ENCODE measurements at regions not wholly inside any gene's neighbourhood (a gene's known extent, or its start where the extent isn't known, plus 50 kb on each side); places are given as distances from the start of the nearest gene placed in this dataset.

DNA sequence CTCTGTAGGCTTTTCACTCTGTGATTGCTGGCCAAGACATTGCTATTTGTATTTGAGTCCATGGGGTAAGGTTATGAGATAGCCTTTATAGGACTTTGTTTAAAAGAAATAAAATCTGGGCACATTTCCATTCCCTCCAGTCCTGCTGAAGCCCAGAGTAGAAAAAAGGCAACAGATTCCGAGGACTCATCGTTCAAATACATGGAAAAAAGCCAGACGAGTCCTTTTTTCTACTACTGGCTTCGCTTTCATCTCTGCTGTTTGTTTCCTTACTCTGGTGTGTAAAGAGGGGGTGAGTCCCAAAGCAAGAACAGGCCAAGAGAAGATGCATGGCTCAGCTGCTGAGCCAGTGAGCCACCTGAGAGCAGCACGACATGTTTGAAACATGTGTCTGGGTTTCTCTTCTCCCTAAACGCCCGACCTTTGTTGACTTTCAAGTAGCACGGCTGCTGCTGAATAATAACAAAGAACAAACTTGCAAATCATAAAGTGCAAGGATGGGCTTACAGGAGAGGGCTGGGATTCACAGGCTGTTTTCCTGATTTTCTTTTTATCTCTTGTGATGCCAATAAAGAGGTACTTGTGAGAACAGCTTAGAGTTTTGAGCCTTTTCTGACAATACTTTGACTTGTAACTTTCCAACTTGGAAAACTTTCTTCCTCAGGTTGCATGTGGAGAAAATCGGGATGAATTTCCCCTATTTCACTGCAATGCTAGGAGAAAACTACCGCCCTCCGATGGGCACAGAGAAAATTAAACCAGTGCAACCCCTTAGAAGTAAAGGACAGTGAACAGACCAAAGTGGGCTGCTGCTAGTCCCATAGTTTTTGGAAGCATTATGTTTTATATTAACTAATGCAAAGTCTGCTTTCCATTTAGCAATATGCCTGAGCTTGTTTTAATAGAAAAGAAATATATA is 195.2 kb upstream of the RAG2 start:
- H3K9me3 Mint-ChIP-seq = no peaks in the 10 kb centered on the region
- peaks cover 4% of the 10 kb centered on the region for H3K27me3 Mint-ChIP-seq (ENCODE audit: low read depth, poor library complexity)
- no peaks in the 10 kb centered on the region for H3K36me3 Mint-ChIP-seq (ENCODE audit: low read depth)
- peak; percentile 7 for DNase-seq
- H3K4me3 Mint-ChIP-seq = no peak overlapping the region
- peaks cover 17% of the 10 kb centered on the region for H3K4me1 Mint-ChIP-seq
- H3K27ac Mint-ChIP-seq = no peak overlapping the region
- TF ChIP-seq, protein P1, sequence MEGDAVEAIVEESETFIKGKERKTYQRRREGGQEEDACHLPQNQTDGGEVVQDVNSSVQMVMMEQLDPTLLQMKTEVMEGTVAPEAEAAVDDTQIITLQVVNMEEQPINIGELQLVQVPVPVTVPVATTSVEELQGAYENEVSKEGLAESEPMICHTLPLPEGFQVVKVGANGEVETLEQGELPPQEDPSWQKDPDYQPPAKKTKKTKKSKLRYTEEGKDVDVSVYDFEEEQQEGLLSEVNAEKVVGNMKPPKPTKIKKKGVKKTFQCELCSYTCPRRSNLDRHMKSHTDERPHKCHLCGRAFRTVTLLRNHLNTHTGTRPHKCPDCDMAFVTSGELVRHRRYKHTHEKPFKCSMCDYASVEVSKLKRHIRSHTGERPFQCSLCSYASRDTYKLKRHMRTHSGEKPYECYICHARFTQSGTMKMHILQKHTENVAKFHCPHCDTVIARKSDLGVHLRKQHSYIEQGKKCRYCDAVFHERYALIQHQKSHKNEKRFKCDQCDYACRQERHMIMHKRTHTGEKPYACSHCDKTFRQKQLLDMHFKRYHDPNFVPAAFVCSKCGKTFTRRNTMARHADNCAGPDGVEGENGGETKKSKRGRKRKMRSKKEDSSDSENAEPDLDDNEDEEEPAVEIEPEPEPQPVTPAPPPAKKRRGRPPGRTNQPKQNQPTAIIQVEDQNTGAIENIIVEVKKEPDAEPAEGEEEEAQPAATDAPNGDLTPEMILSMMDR (IDR thresholded peaks at IDR 0.05) = peak; percentile 26

DNA sequence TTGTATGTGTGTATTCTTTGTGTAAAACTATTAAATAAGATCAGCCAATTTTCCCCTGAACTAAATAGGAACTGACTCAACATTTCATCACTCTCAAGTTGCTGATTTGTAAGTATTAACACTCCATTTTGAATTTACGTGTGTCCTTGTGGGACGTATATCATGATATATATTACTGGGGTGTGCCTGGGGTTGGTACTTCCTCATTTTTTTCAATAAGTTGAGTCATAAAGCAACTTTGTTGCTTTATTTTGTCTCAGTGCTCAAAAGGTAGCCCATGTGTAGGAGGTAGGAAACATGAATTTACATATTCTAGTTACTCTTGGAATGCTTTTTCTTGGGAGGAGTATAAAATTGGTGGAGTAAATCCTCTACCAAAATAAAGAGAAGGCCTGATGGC is 193.9 kb upstream of the RAG2 start:
- Mint-ChIP-seq H3K9me3 (peaks cover 5% of the 10 kb centered on the region), H3K36me3 (ENCODE audit: low read depth) (no peaks in the 10 kb centered on the region), H3K4me1 (peaks cover 17% of the 10 kb centered on the region), H3K27me3 (ENCODE audit: low read depth, poor library complexity) (peaks cover 4% of the 10 kb centered on the region), H3K4me3 (no peak overlapping the region), H3K27ac (no peak overlapping the region)
- TF ChIP-seq, protein P1 (IDR thresholded peaks at IDR 0.05) = no peak
- DNase-seq = no peak

DNA sequence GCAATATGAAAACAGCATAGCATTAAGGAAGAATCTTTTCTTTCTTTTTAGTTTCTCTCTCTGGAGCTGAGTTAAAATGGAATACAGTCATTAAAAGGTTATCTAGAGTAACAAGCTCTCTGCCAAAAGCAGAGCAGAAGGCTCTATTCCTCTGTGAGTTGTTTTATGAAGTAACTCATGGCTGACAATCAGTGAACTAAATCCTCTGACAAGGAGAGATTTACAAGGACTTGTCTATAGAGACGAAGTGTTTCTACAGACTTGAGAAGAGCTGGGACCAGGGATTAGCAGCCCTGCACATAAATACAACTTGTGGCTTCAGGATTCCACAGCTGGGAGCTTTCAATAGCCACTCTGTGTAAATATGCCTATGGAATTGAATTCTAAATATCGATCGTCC is 192.5 kb upstream of the RAG2 start:
- TF ChIP-seq, protein P1 (IDR thresholded peaks at IDR 0.05) = no peak
- Mint-ChIP-seq H3K4me1 (peaks cover 17% of the 10 kb centered on the region), H3K36me3 (ENCODE audit: low read depth) (no peaks in the 10 kb centered on the region), H3K9me3 (peaks cover 5% of the 10 kb centered on the region), H3K27ac (peak overlapping the region; percentile 14), H3K27me3 (ENCODE audit: low read depth, poor library complexity) (peaks cover 4% of the 10 kb centered on the region), H3K4me3 (no peak overlapping the region)
- no peak for DNase-seq

DNA sequence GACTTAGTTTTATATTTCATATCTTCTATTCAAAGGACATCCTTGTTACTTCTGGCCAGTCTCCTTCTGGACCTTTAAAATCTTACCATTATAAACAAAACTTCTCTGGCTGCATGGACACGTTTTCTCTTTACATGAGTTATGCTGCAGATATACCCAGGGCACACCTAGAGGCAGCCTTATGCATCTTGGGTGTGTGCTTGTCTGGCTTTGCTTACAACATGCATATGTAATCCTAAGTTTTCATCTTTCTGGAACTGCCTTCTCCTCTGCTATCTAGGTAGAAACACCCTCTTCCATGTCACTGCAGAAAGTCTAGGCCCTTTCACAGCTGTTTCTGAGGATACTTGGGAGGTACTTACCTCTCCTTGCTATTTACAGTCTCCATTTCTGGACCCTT is 185.8 kb upstream of the RAG2 start:
- TF ChIP-seq, protein P1 (IDR thresholded peaks at IDR 0.05) = no peak
- no peak for DNase-seq
- Mint-ChIP-seq H3K27me3 (ENCODE audit: low read depth, poor library complexity) (peaks cover 18% of the 10 kb centered on the region), H3K4me1 (no peaks in the 10 kb centered on the region), H3K4me3 (no peak overlapping the region), H3K36me3 (ENCODE audit: low read depth) (no peaks in the 10 kb centered on the region), H3K9me3 (peaks cover 5% of the 10 kb centered on the region), H3K27ac (no peak overlapping the region)

DNA sequence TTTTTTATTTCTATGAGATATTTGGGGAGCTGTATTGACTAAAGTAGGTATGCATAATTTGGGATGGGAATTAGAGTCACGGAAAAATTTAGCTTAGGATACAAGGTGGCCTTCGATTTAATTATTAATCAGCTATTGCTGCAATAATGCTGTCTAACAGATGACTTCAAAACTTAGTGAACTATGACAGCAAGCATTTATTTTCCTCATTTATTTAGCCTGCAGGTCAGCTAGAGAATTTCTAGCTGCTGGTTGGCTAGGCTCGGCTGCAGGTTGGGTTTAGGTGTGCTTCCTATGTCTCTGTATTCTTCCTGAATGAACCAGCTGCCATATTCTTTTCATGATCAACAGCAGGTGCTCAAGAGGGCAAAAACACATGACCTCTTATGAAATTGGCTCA is 181.8 kb upstream of the RAG2 start:
- Mint-ChIP-seq H3K4me1 (no peaks in the 10 kb centered on the region), H3K36me3 (ENCODE audit: low read depth) (no peaks in the 10 kb centered on the region), H3K9me3 (no peaks in the 10 kb centered on the region), H3K27ac (no peak overlapping the region), H3K27me3 (ENCODE audit: low read depth, poor library complexity) (peaks cover 24% of the 10 kb centered on the region), H3K4me3 (no peak overlapping the region)
- TF ChIP-seq, protein P1 (IDR thresholded peaks at IDR 0.05) = no peak
- no peak for DNase-seq

DNA sequence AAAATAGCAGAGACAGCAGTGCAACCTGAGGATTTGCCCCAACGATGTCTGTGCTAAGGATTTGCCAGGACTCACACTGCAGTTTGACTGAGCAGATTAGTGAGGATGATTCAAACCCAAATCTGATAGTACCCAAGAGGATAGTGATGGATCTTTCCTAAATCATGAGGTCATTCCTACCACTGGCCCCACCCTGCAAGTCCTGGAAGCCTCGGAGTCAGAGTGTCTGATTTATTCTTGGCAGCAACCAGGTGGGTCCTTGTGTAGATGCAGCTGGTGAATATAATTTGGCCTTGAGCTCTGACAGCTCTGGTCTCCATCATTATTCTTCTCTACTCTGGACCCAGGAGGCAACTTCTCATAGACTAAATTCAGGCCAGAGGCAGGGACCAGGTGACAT is 179.3 kb upstream of the RAG2 start:
- no peaks in the 10 kb centered on the region for H3K36me3 Mint-ChIP-seq (ENCODE audit: low read depth)
- no peaks in the 10 kb centered on the region for H3K9me3 Mint-ChIP-seq
- H3K27me3 Mint-ChIP-seq (ENCODE audit: low read depth, poor library complexity) = peaks cover 18% of the 10 kb centered on the region
- no peak for DNase-seq
- H3K4me3 Mint-ChIP-seq = no peak overlapping the region
- H3K27ac Mint-ChIP-seq = no peak overlapping the region
- TF ChIP-seq, protein P1 (IDR thresholded peaks at IDR 0.05) = no peak
- no peaks in the 10 kb centered on the region for H3K4me1 Mint-ChIP-seq
